ENCODE measurements at regions not wholly inside any gene's neighbourhood (a gene's known extent, or its start where the extent isn't known, plus 50 kb on each side); places are given as distances from the start of the nearest gene placed in this dataset.

DNA sequence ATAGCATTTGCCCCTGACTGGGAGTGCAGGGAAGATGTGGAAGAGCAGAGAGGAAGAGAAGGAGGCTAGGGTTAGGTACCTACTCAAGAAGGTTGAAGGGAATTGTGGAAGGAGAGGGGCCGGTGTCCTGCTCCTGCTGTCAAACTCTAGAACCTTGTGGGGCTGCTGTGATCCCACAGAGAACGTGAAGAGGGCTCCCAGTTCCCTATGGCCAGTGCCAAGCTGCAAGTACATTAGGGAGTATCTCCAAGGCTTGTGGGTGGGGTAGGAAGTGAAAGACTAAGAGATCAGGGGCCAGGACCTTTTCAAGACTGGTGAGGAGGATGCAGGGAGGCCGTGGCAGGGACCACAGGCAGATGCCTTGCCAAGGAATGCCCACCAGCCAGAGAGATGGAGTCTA lies 263.4 kb downstream of the CDH26 start:
- TF ChIP-seq, protein P1, sequence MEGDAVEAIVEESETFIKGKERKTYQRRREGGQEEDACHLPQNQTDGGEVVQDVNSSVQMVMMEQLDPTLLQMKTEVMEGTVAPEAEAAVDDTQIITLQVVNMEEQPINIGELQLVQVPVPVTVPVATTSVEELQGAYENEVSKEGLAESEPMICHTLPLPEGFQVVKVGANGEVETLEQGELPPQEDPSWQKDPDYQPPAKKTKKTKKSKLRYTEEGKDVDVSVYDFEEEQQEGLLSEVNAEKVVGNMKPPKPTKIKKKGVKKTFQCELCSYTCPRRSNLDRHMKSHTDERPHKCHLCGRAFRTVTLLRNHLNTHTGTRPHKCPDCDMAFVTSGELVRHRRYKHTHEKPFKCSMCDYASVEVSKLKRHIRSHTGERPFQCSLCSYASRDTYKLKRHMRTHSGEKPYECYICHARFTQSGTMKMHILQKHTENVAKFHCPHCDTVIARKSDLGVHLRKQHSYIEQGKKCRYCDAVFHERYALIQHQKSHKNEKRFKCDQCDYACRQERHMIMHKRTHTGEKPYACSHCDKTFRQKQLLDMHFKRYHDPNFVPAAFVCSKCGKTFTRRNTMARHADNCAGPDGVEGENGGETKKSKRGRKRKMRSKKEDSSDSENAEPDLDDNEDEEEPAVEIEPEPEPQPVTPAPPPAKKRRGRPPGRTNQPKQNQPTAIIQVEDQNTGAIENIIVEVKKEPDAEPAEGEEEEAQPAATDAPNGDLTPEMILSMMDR (IDR thresholded peaks at IDR 0.05) = no peak
- H3K36me3 Mint-ChIP-seq (ENCODE audit: low read depth) = no peaks in the 10 kb centered on the region
- DNase-seq (ENCODE audit: low spot score) = no peak
- no peaks in the 10 kb centered on the region for H3K4me1 Mint-ChIP-seq (ENCODE audit: low read depth)
- H3K27ac Mint-ChIP-seq (ENCODE audit: unreplicated experiment) = no peak overlapping the region
- H3K9me3 Mint-ChIP-seq (ENCODE audit: low read depth) = peaks cover 3% of the 10 kb centered on the region
- peaks cover 7% of the 10 kb centered on the region for H3K27me3 Mint-ChIP-seq (ENCODE audit: low read depth)
- H3K4me3 Mint-ChIP-seq (ENCODE audit: unreplicated experiment) = no peak overlapping the region

DNA sequence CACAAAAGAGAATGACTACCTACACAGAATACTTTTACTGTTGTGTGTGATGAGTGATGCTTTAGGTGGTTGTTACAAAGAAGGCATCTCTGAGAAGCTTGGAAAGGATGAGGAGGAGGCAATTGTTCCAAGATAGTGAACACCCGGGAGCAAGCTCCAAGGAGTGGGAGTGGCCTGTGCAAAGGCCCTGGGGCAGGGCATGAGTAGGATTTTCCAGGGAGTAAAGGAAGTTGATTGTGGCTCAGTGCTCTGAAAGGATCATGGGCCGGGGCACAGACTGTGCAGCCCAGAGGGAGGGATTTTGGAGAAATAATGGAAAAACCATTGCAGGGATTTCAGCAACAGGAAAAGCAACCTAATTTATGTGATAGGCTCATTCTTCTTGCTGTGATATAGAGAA lies 264.3 kb downstream of the CDH26 start:
- H3K4me1 Mint-ChIP-seq (ENCODE audit: low read depth) = no peaks in the 10 kb centered on the region
- H3K9me3 Mint-ChIP-seq (ENCODE audit: low read depth) = peaks cover 3% of the 10 kb centered on the region
- no peak overlapping the region for H3K4me3 Mint-ChIP-seq (ENCODE audit: unreplicated experiment)
- no peak for DNase-seq (ENCODE audit: low spot score)
- H3K27ac Mint-ChIP-seq (ENCODE audit: unreplicated experiment) = no peak overlapping the region
- H3K36me3 Mint-ChIP-seq (ENCODE audit: low read depth) = no peaks in the 10 kb centered on the region
- TF ChIP-seq, protein P1 (IDR thresholded peaks at IDR 0.05) = no peak
- H3K27me3 Mint-ChIP-seq (ENCODE audit: low read depth) = peaks cover 5% of the 10 kb centered on the region

DNA sequence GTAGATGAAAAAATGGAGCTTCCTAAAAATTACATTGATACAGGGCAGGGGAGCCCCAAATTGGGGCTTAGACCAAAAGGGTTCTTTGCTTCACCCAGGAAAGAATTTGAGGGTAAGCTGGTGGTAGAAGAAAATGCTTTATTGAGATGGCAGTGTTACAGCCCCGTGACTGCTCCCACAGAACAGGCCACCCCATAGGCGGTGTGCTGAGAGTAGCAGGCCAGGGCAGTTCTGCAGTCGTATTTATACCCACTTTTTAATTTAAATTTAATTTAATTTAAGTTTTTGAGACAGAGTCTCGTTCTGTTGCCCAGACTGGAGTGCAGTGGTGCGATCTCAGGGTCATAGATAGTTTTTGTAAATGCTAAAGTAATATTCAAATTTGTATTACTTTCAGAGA lies 265.0 kb downstream of the CDH26 start:
- Mint-ChIP-seq H3K27ac (ENCODE audit: unreplicated experiment) (no peak overlapping the region), H3K4me1 (ENCODE audit: low read depth) (no peaks in the 10 kb centered on the region), H3K36me3 (ENCODE audit: low read depth) (no peaks in the 10 kb centered on the region), H3K27me3 (ENCODE audit: low read depth) (peaks cover 5% of the 10 kb centered on the region), H3K4me3 (ENCODE audit: unreplicated experiment) (no peak overlapping the region), H3K9me3 (ENCODE audit: low read depth) (peaks cover 3% of the 10 kb centered on the region)
- no peak for DNase-seq (ENCODE audit: low spot score)
- TF ChIP-seq, protein P1 (IDR thresholded peaks at IDR 0.05) = no peak

DNA sequence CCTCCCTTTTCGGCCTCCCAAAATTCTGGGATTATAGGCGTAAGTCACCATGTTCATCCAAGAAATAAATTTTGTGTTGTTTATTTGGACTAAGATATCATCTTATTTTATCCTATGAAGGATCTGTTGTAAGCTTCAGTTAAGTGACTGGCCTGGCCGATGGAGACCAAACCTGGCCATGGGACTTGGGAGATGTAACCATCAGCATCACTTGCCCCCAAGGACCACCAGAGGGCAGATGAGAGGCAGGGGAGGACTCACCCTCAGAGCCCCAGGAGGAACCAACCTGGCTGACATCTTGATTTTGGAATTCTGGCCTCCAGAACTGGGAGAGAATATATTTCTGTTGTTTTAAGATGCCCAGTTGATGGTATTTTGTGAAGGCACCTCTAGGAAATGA lies 266.7 kb downstream of the CDH26 start:
- H3K27ac Mint-ChIP-seq (ENCODE audit: unreplicated experiment) = no peak overlapping the region
- no peaks in the 10 kb centered on the region for H3K36me3 Mint-ChIP-seq (ENCODE audit: low read depth)
- peaks cover 10% of the 10 kb centered on the region for H3K9me3 Mint-ChIP-seq (ENCODE audit: low read depth)
- H3K4me3 Mint-ChIP-seq (ENCODE audit: unreplicated experiment) = no peak overlapping the region
- H3K4me1 Mint-ChIP-seq (ENCODE audit: low read depth) = no peaks in the 10 kb centered on the region
- DNase-seq (ENCODE audit: low spot score) = no peak
- H3K27me3 Mint-ChIP-seq (ENCODE audit: low read depth) = peaks cover 5% of the 10 kb centered on the region
- TF ChIP-seq, protein P1 (IDR thresholded peaks at IDR 0.05) = peak; percentile 63

DNA sequence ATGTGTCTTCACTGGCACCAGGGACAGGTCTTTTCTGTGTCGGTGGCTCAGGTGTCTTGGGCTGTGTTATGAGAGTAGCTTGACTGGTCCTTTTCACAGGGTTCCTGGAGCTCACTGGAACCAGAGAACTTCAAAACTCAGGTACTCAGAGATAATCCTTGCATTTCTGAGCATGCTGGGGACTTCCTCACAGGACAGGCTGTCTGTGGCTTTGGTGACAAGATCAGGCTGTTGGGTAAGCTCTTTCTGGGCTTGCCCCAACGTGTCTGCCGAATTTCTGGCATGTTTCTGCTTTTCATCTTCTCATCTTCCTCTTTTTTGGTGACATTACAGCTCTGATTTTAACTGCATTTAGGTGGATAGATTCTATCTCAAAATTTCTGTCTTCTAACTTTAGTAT lies 270.0 kb downstream of the CDH26 start:
- TF ChIP-seq, protein P1 (IDR thresholded peaks at IDR 0.05) = no peak
- H3K27me3 Mint-ChIP-seq (ENCODE audit: low read depth) = no peaks in the 10 kb centered on the region
- no peak overlapping the region for H3K27ac Mint-ChIP-seq (ENCODE audit: unreplicated experiment)

More for the DNA sequence above, 270.0 kb downstream of the CDH26 start:
- no peak overlapping the region for H3K4me3 Mint-ChIP-seq (ENCODE audit: unreplicated experiment)
- no peaks in the 10 kb centered on the region for H3K4me1 Mint-ChIP-seq (ENCODE audit: low read depth)
- H3K9me3 Mint-ChIP-seq (ENCODE audit: low read depth) = peaks cover 11% of the 10 kb centered on the region
- no peak for DNase-seq (ENCODE audit: low spot score)
- H3K36me3 Mint-ChIP-seq (ENCODE audit: low read depth) = no peaks in the 10 kb centered on the region
